ENCODE measurements at regions not wholly inside any gene's neighbourhood (a gene's known extent, or its start where the extent isn't known, plus 50 kb on each side); places are given as distances from the start of the nearest gene placed in this dataset.

GRCh38 chr13:22137361-22138050 lies 466.6 kb downstream of the FGF9 start:
- Histone ChIP-seq H3K4me3 (no peak overlapping the region), H3K9me3 (no peaks in the 10 kb centered on the region), H3K27me3 (no peaks in the 10 kb centered on the region), H3K4me1 (no peaks in the 10 kb centered on the region), H3K27ac (no peak overlapping the region), H3K36me3 (no peaks in the 10 kb centered on the region)
- TF ChIP-seq EP300 (IDR thresholded peaks at IDR 0.05): no peak
- no peak for TF ChIP-seq CTCF (IDR thresholded peaks at IDR 0.05)
- no peak for TF ChIP-seq POLR2A (IDR thresholded peaks at IDR 0.05)
- TF ChIP-seq POLR2AphosphoS5 (IDR thresholded peaks at IDR 0.05): no peak
- intact Hi-C loops (cut with DNase I; ENCODE audit: low total_unique reads): no loop called here
- 75 to 88% (median 84%) methylated on average over 4 of the region's 4 CpGs for WGBS, 5 donors
- no peak for DNase-seq

GRCh38 chr13:22138947-22139346 lies 468.1 kb downstream of the FGF9 start:
- H3K36me3 ChIP-seq: no peaks in the 10 kb centered on the region
- intact Hi-C loops (cut with DNase I; ENCODE audit: low total_unique reads): no loop called here
- no peak for DNase-seq
- no peak for TF ChIP-seq POLR2AphosphoS5 (IDR thresholded peaks at IDR 0.05)
- no peak for TF ChIP-seq CTCF (IDR thresholded peaks at IDR 0.05)
- no peak for TF ChIP-seq EP300 (IDR thresholded peaks at IDR 0.05)
- no peak overlapping the region for H3K4me3 ChIP-seq
- no peak overlapping the region for H3K27ac ChIP-seq
- H3K9me3 ChIP-seq: no peaks in the 10 kb centered on the region
- WGBS, 5 donors: 82 to 92% (median 90%) methylated on average over 8 of the region's 8 CpGs
- no peaks in the 10 kb centered on the region for H3K4me1 ChIP-seq
- H3K27me3 ChIP-seq: no peaks in the 10 kb centered on the region

- Histone ChIP-seq H3K4me3 (no peak overlapping the region), H3K27ac (no peak overlapping the region), H3K9me3 (no peaks in the 10 kb centered on the region), H3K27me3 (no peaks in the 10 kb centered on the region), H3K36me3 (no peaks in the 10 kb centered on the region), H3K4me1 (no peaks in the 10 kb centered on the region)
- DNase-seq: no peak
- TF ChIP-seq CTCF (IDR thresholded peaks at IDR 0.05) (no peak), POLR2AphosphoS5 (IDR thresholded peaks at IDR 0.05) (no peak)
- 33 to 75% (median 69%) methylated on average over 1 of the region's 1 CpG for WGBS, 5 donors
- intact Hi-C loops (cut with DNase I; ENCODE audit: low total_unique reads): no loop called here
These were observed 470.8 kb downstream of the FGF9 start for GRCh38 chr13:22141716-22142115.

- no peaks in the 10 kb centered on the region for H3K4me1 ChIP-seq
- H3K9me3 ChIP-seq: no peaks in the 10 kb centered on the region
- H3K36me3 ChIP-seq: no peaks in the 10 kb centered on the region
- no peaks in the 10 kb centered on the region for H3K27me3 ChIP-seq
- intact Hi-C loops (cut with DNase I; ENCODE audit: low total_unique reads): no loop called here
- TF ChIP-seq POLR2AphosphoS5 (IDR thresholded peaks at IDR 0.05) (no peak), CTCF (IDR thresholded peaks at IDR 0.05) (no peak), EP300 (IDR thresholded peaks at IDR 0.05) (no peak), POLR2A (IDR thresholded peaks at IDR 0.05) (no peak)
- no peak overlapping the region for H3K27ac ChIP-seq
- no peak overlapping the region for H3K4me3 ChIP-seq
- DNase-seq: no peak
- 50 to 71% (median 62%) methylated on average over 1 of the region's 1 CpG for WGBS, 5 donors
These were observed 472.8 kb downstream of the FGF9 start for GRCh38 chr13:22143671-22144070.
